Limb (tissue), 2 donors: ENCODE measurements at regions not wholly inside any gene's neighbourhood (a gene's known extent, or its start where the extent isn't known, plus 50 kb on each side); places are given as distances from the start of the nearest gene placed in this dataset.
"Not testable (repeated sequence)": the region's sequence is repeated elsewhere in the genome, so short reads cannot be mapped to it uniquely, and the experiment has no call there.

Source experiments
- DNase-seq, 2 donors: peaks; one replicate each; pipeline ENCODE4 v3.0.0-alpha.2; 2016; ENCODE audit errors: extremely low spot score in 2 of 2

GRCh38 chr5:52156809-52157208 lies 630.9 kb upstream of the ITGA1 start:
- DNase-seq = not testable (repeated sequence)

- DNase-seq = not testable (repeated sequence)
These were observed 621.9 kb upstream of the ITGA1 start for GRCh38 chr5:52165806-52166205.

GRCh38 chr5:52173133-52173532 lies 614.6 kb upstream of the ITGA1 start:
- no peak for DNase-seq

- no peak for DNase-seq
These were observed 610.5 kb upstream of the ITGA1 start for GRCh38 chr5:52177193-52177592.

GRCh38 chr5:52181403-52181802 lies 606.3 kb upstream of the ITGA1 start:
- no peak for DNase-seq

GRCh38 chr5:52190737-52191136 lies 597.0 kb upstream of the ITGA1 start:
- DNase-seq = no peak

GRCh38 chr5:52199833-52200232 lies 587.9 kb upstream of the ITGA1 start:
- no peak for DNase-seq

DNA sequence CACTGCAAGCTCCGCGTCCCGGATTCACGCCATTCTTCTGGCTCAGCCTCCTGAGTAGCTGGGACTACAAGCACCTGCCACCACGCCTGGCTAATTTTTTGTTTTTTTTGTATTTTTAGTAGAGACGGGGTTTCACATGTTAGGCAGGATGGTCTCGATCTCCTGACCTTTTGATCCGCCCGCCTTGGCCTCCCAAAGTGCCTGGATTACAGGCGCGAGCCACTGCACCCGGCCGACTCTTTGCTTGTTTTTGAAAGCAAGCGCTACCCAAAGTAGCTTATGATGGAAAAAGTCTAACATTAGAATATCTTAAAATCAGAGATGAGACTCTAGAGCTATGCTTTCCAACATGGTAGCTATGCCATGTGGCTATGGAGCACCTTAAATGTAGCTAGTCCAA lies 585.5 kb upstream of the ITGA1 start:
- DNase-seq = no peak

- DNase-seq = no peak
These were observed 583.4 kb upstream of the ITGA1 start for GRCh38 chr5:52204310-52204709.
